ENCODE measurements at regions not wholly inside any gene's neighbourhood (a gene's known extent, or its start where the extent isn't known, plus 50 kb on each side); places are given as distances from the start of the nearest gene placed in this dataset.

- TF ChIP-seq POLR2AphosphoS5 (IDR thresholded peaks at IDR 0.05; ENCODE audit: borderline replicate concordance, low read depth, low read length), result no peak
- TF ChIP-seq EZH2 (IDR thresholded peaks at IDR 0.05), result no peak
- TF ChIP-seq FOXP2 (optimal IDR thresholded peaks at IDR 0.05; ENCODE audit: control extremely low read depth, extremely low read length, insufficient read depth), result no peak
Measured at GRCh38 chr10:90526721-90527120, 331.1 kb downstream of the HTR7 start.
